ENCODE measurements at regions not wholly inside any gene's neighbourhood (a gene's known extent, or its start where the extent isn't known, plus 50 kb on each side); places are given as distances from the start of the nearest gene placed in this dataset.

- TF ChIP-seq CHD7 (IDR thresholded peaks at IDR 0.05; ENCODE audit: insufficient replicate concordance, low read length) (no peak), CHD1 (IDR thresholded peaks at IDR 0.05; ENCODE audit: low read depth, low read length) (no peak), TEAD4 (IDR thresholded peaks at IDR 0.05; ENCODE audit: low read depth, low read length) (no peak), FOSL1 (IDR thresholded peaks at IDR 0.05; ENCODE audit: insufficient read depth, low read depth, low read length) (no peak), EGR1 (IDR thresholded peaks at IDR 0.05; ENCODE audit: borderline replicate concordance, low read depth, low read length) (no peak), CTCF (IDR thresholded peaks at IDR 0.05; ENCODE audit: control extremely low read depth in 1 of 3, insufficient read depth in 1 of 3, low read depth in 1 of 3, low read length in 3 of 3) (no peak), SIX5 (IDR thresholded peaks at IDR 0.05; ENCODE audit: low read depth, low read length) (no peak), SIRT6 (IDR thresholded peaks at IDR 0.05; ENCODE audit: low read length) (no peak), NRF1 (IDR thresholded peaks at IDR 0.05; ENCODE audit: low read depth, low read length) (no peak), E2F6 (IDR thresholded peaks at IDR 0.05) (no peak)
These were observed 301.2 kb upstream of the ADGRL2 start (continued) for GRCh38 chr1:81499487-81499886.

Measured in H1 (cell line).